HG03439 (cell line): ENCODE measurements at regions not wholly inside any gene's neighbourhood (a gene's known extent, or its start where the extent isn't known, plus 50 kb on each side); places are given as distances from the start of the nearest gene placed in this dataset.

Experiments used
- ATAC-seq: cut with Tn5 transposase; IDR thresholded peaks from one replicate; pipeline ENCODE4 v1.9.1; 2021; ENCODE audit warnings: mild to moderate bottlenecking, moderate library complexity; ENCODE audit not compliant: unreplicated experiment

DNA sequence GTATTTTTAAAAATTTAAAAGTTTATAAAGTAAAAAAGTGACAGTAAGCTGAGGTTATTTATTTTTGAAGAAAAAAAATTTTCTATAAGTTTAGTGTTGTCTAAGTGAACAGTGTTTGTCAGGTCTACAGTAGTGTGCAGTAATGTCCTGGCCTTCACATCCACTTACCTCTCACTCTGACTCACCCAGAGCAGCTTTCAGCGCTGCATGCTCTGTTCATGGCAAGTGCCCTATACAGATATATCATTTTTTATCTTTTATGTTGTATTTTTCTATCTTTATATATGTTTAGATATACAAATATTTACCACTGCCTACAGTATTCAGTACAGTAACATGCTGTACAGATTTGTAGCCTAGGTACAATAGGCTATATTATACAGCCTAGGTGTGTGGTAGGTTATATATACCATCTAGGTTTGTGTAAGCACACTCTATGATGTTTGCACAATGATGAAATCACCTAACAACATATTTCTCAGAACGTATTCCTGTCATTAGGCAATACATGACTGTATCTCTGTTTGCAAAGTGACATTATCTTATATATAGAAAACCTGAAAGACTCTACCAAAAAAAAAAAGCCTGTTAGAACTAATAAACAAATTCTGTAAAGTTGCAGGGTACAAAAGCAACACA lies 75.9 kb upstream of the TMC3 start:
- no peak for ATAC-seq

DNA sequence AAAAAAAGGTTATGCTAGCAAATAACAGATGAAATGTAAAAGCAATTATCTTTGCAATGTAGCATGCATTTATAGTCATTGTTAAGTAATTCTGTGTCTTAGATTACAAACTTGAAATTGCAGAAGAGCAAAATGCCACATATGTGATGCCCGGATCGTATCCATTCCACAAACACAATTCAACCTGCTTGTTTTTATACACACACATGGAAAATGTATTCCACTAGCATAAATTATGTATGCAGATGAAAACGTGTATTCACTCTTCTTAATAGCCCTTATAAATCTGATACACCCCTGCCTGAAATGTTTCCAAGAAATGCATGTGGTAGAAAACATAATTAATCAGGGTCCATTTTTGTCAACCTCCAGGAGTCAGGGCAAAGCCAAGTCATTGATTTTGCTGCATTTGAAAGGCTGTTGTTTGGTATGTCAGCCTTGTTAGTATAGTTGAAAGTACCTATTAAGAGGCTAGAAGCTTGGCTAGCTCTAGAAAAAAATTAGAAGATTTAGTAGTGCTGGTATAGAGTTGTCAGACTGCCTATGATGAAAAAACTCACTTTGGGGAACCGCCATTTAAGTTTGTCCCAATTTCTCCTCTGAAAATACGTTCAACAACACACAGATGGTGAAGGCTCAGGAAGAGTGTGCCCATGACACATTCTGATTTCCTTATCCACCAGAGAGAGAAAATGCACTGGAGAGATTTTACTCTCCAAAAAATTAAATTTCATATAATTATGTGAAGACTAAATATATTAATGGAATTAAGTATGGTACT lies 69.2 kb upstream of the TMC3 start:
- no peak for ATAC-seq

DNA sequence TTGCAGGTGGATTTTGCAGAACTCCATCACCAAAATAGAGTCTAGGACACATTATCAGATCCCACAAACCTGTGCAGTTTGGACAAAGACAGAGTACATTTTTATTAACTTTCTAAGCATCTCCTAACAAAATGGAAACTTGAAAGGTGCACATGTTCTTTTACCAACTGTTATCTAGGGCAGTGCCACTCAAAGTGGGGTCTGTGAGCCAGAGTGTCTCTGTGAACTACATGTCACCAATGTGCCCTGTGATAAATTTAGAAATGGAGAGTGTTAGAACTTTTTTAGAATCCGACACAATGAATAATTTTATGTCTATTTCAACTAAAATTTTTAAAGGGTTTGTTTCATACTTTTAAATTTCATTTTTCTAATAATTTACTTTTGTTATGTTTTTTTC lies 68.4 kb upstream of the TMC3 start:
- ATAC-seq, result no peak

DNA sequence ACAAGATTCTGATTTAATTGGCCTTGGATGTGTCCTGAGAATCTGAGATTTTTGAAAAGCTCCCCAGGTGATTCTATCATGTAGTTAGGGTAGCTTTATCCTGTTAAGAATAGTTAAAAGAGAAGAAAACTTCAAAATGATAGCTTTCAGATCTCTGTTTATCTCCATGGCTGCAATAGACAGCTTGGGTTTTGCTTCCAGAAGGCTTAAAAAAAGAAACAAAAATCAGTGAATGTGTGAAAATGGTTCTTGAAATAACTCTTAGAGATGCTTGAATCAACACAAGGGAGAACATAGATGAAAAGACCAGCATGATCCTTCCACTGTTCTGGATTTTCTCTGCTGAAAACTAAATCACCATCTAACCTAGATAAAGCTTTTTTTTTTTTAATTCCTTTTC lies 60.8 kb upstream of the TMC3 start:
- ATAC-seq, result no peak

- no peak for ATAC-seq
These were observed 59.4 kb upstream of the TMC3 start for GRCh38 chr15:81433462-81433861.

- no peak for ATAC-seq
These were observed 58.2 kb upstream of the TMC3 start for GRCh38 chr15:81432179-81432578.

DNA sequence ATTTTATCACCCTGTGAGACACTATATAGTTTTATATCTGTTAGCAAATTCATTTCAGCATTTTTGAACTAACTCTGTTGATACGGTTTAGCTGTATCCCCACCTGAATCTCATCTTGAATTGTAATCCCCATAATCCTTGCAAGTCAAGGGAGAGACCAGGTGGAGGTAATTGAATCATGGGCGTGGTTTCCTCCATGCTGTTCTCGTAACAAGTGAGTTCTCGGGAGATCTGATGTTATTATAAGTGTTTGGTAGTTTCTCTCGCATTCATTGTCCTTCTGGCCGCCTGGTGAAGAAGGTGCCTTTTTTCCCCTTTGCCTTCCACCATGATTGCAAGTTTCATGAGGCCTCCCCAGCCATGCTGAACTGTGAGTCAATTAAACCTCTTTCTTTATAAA lies 53.2 kb upstream of the TMC3 start:
- no peak for ATAC-seq

- no peak for ATAC-seq
These were observed 51.9 kb upstream of the TMC3 start for GRCh38 chr15:81425905-81426304.
